IPS DF 6.9 (cell line): ENCODE measurements at regions not wholly inside any gene's neighbourhood (a gene's known extent, or its start where the extent isn't known, plus 50 kb on each side); places are given as distances from the start of the nearest gene placed in this dataset.

Source experiments
- DNase-seq: peaks from one replicate; pipeline ENCODE4 v3.0.0-alpha.2; 2013; ENCODE audit warnings: low read depth, low spot score
- H3K27ac ChIP-seq: one replicate; pipeline ENCODE4 v1.5.1; 2013; ENCODE audit warnings: low read length, control low read depth
- H3K27me3 ChIP-seq: 2 replicates; pipeline ENCODE4 v1.6.1; 2013; ENCODE audit warnings: mild to moderate bottlenecking, low read length; ENCODE audit not compliant: control insufficient read depth, insufficient read depth
- H3K36me3 ChIP-seq: 2 replicates; pipeline ENCODE4 v1.6.1; 2013; ENCODE audit warnings: low read length; ENCODE audit not compliant: control insufficient read depth, insufficient read depth
- H3K4me1 ChIP-seq: 2 replicates; pipeline ENCODE4 v1.6.1; 2013; ENCODE audit warnings: low read length; ENCODE audit not compliant: control insufficient read depth, insufficient read depth
- H3K4me3 ChIP-seq: 2 replicates; pipeline ENCODE4 v1.5.1; 2013; ENCODE audit warnings: mild to moderate bottlenecking, low read length
- H3K9me3 ChIP-seq: 2 replicates; pipeline ENCODE4 v1.6.1; 2013; ENCODE audit warnings: low read length, inconsistent platforms; ENCODE audit not compliant: control insufficient read depth, insufficient read depth
- WGBS: extraction: QIAGEN DNeasy Blood & Tissue Kit; methylation state at CpG from one replicate; pipeline ENCODE4 v1.1.7; 2013; ENCODE audit warnings: mixed read lengths, missing lambda C conversion rate; ENCODE audit not compliant: insufficient read length, insufficient coverage; 5-methylcytosine and 5-hydroxymethylcytosine counted together

DNA sequence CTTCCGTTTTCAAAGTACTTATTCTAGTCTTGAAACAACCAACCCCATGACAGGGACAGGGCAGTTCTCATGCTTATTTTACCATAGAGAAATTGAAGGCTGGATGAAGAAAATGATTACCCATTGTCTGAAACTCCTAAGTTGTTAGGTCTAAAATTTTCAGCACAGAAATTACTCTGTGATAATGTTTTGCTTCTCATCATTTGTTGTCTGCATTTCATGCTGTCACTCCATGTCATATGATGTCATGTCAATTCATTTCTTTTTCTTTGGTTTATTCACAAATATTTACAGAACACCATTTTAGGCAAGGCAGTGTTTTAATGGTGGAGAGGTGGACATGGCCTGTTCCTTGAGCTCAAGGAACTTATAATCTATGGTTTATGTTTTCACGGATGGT lies 98.2 kb upstream of the RASGRP1 start:
- H3K36me3 ChIP-seq = no peaks in the 10 kb centered on the region
- no peaks in the 10 kb centered on the region for H3K9me3 ChIP-seq
- no peak overlapping the region for H3K4me3 ChIP-seq
- no peak for DNase-seq
- H3K4me1 ChIP-seq = no peaks in the 10 kb centered on the region
- H3K27me3 ChIP-seq = no peaks in the 10 kb centered on the region
- no peak overlapping the region for H3K27ac ChIP-seq
- WGBS = no CpG with 5 or more reads among the region's 2 CpGs

DNA sequence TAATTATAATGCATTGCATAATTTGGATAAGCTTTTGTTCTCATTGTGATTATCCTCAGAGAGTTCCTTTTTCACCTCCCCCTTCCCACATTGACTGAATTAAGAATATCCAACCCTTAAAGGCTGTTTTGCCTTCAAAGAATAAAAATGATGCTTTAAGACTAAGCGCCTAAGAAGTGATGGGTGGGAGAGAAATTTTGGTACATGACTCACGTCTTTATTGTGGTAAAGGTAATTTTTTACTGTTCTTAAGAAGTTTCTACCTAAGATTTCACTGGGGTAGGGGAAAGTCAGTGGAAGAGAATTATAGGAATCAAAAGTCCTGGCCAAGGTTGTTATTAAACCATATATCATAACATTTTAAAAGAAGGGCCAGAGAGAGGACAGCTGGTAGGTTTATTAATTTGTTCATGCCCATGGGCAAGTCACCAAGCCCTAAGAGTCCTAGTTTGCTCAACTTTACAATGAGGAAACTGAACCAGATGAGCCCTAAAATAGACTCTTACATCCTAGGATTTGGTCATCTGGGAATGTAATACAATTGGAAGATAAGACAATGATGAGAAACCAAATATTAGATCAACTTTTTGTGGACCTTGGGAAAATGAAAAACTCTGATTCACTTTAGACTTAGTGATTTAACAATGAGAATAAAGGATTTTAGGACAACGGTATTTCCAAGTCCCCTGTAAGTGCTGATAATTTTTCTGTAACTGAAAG lies 101.1 kb upstream of the RASGRP1 start:
- Histone ChIP-seq H3K9me3 (no peaks in the 10 kb centered on the region), H3K4me3 (no peak overlapping the region), H3K27me3 (no peaks in the 10 kb centered on the region), H3K4me1 (no peaks in the 10 kb centered on the region), H3K27ac (no peak overlapping the region), H3K36me3 (no peaks in the 10 kb centered on the region)
- WGBS = no CpG with 5 or more reads among the region's 3 CpGs
- DNase-seq = no peak

DNA sequence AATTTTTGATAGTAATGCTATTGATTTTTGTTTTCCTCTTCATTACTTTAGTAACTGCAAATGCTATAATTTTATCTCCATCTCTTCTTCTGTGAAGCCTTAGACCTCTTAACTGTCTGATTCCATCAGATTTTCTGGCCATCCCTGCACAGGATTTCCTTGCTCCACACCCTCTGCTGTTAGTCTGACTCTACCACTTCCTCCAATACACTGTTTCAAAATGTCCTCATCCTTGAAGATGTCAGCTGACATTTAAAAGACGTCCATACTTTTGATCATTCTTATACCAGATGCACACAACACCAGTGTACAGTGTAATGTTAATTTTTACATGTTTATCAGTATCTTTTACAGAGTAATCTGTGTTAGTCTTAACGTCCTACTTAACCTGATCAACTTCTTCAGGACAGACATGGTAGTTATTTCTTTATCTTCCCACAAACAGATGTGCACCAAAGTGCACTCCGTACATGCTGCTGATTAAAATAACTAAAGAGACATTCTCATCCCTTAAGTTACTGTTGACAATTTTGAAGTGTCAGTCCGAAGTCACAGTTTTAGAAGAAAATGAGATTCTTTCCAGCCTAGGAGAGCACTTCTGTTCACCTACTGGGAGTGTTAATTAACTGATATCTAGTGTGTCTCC lies 102.4 kb upstream of the RASGRP1 start:
- no peaks in the 10 kb centered on the region for H3K27me3 ChIP-seq
- no peak overlapping the region for H3K27ac ChIP-seq
- WGBS = no CpG with 5 or more reads among the region's 4 CpGs
- no peaks in the 10 kb centered on the region for H3K36me3 ChIP-seq
- H3K9me3 ChIP-seq = no peaks in the 10 kb centered on the region
- no peak overlapping the region for H3K4me3 ChIP-seq
- no peaks in the 10 kb centered on the region for H3K4me1 ChIP-seq
- DNase-seq = no peak

- H3K36me3 ChIP-seq = no peaks in the 10 kb centered on the region
- H3K27me3 ChIP-seq = no peaks in the 10 kb centered on the region
- no CpG with 5 or more reads among the region's 5 CpGs for WGBS
- no peak for DNase-seq
- peaks cover 3% of the 10 kb centered on the region; the same call in 1 of the 2 replicates for H3K4me1 ChIP-seq
- no peak overlapping the region for H3K4me3 ChIP-seq
- no peaks in the 10 kb centered on the region for H3K9me3 ChIP-seq
- no peak overlapping the region for H3K27ac ChIP-seq
Measured at GRCh38 chr15:38667890-38668850, 103.6 kb upstream of the RASGRP1 start.

DNA sequence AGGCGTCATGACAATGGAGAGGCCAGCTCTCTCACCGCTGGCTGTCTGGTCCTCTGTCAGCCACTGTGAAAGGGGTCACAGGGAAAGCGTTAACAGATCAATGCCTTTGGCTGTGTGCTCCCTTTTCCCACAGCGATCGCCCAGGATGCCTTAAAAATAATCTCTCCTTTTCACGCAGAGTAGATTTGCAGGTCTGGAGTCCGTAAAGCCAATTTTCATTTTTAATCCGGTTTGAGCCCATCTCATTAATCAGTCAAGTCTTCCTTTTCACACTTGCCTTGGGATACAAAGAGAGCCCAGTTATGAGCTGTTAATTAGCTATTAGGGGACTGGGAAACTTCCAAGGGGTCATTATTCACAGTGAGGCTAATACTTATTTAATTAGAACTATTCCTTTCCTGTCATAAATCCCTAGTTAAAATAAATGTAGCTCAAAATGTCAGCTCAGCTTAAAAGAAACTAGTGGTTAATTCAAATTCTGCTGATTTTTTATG lies 104.3 kb upstream of the RASGRP1 start:
- DNase-seq = no peak
- H3K4me3 ChIP-seq = no peak overlapping the region
- no peaks in the 10 kb centered on the region for H3K9me3 ChIP-seq
- peaks cover 3% of the 10 kb centered on the region; the same call in 1 of the 2 replicates for H3K4me1 ChIP-seq
- no peak overlapping the region for H3K27ac ChIP-seq
- no peaks in the 10 kb centered on the region for H3K27me3 ChIP-seq
- no peaks in the 10 kb centered on the region for H3K36me3 ChIP-seq
- WGBS = no CpG with 5 or more reads among the region's 8 CpGs

GRCh38 chr15:38670128-38671005 lies 105.8 kb upstream of the RASGRP1 start:
- no peak overlapping the region for H3K4me3 ChIP-seq
- H3K27ac ChIP-seq = no peak overlapping the region

DNA sequence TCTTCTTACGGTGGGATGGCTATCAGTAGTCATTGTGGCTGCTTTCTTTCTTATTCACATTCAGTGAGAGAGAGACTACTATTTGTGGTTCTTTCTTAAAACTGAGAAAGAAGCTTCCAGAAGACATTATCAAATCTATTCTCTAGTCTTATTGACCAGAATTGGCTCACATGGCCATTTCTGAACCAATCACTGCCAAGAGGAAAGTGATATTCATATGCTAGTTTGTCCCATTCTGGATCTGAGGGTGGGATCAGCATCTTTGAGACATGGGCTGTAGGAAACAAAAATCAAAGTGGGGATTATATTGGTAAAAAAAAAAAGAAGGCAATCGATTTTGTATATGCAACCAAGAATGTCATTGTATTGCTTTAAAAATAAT lies 106.4 kb upstream of the RASGRP1 start:
- WGBS = no CpG with 5 or more reads among the region's 2 CpGs
- H3K36me3 ChIP-seq = no peaks in the 10 kb centered on the region
- no peak overlapping the region for H3K4me3 ChIP-seq
- DNase-seq = no peak
- no peak overlapping the region for H3K27ac ChIP-seq
- H3K9me3 ChIP-seq = no peaks in the 10 kb centered on the region
- no peaks in the 10 kb centered on the region for H3K27me3 ChIP-seq
- H3K4me1 ChIP-seq = peaks cover 3% of the 10 kb centered on the region; the same call in 1 of the 2 replicates

More at GRCh38 chr15:38670128-38671005, 105.8 kb upstream of the RASGRP1 start:
- no CpG with 5 or more reads among the region's 3 CpGs for WGBS
- no peaks in the 10 kb centered on the region for H3K9me3 ChIP-seq
- H3K27me3 ChIP-seq = no peaks in the 10 kb centered on the region
- no peak for DNase-seq
- peaks cover 3% of the 10 kb centered on the region; the same call in 1 of the 2 replicates for H3K4me1 ChIP-seq
- no peaks in the 10 kb centered on the region for H3K36me3 ChIP-seq

GRCh38 chr15:38671675-38672254 lies 107.2 kb upstream of the RASGRP1 start:
- Histone ChIP-seq H3K9me3 (no peaks in the 10 kb centered on the region), H3K27me3 (no peaks in the 10 kb centered on the region), H3K36me3 (no peaks in the 10 kb centered on the region), H3K4me3 (no peak overlapping the region), H3K4me1 (peaks cover 3% of the 10 kb centered on the region; the same call in 1 of the 2 replicates), H3K27ac (no peak overlapping the region)
- DNase-seq = no peak
- WGBS = no CpG with 5 or more reads among the region's 6 CpGs

DNA sequence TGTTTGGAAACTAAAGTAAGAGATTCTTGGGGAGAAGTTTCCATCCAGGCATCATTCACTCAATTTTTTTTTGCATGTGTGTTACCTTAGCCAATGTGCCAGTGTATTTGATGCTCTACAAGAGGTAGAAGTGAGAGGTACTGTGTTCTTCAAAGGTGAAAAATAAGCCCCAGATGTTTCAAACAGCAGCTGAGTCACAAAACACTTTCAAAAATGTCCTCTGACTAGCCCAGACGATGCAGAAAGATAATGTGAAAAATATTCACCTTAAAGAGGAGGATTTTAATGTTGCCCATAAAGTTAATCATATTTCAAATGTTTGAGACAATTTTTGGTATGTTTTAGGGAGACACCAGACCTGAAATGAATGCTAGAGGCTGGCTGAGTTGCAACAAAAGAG lies 107.7 kb upstream of the RASGRP1 start:
- H3K4me1 ChIP-seq = peaks cover 3% of the 10 kb centered on the region; the same call in 1 of the 2 replicates
- no CpG with 5 or more reads among the region's 1 CpG for WGBS

More for the DNA sequence above, 107.7 kb upstream of the RASGRP1 start:
- H3K36me3 ChIP-seq = no peaks in the 10 kb centered on the region
- H3K4me3 ChIP-seq = no peak overlapping the region
- DNase-seq = no peak
- H3K27ac ChIP-seq = no peak overlapping the region
- H3K9me3 ChIP-seq = no peaks in the 10 kb centered on the region
- no peaks in the 10 kb centered on the region for H3K27me3 ChIP-seq
